HG02970 (cell line): ENCODE measurements at regions not wholly inside any gene's neighbourhood (a gene's known extent, or its start where the extent isn't known, plus 50 kb on each side); places are given as distances from the start of the nearest gene placed in this dataset.

Experiments used
- ATAC-seq: cut with Tn5 transposase; IDR thresholded peaks from one replicate; pipeline ENCODE4 v1.9.1; 2021; ENCODE audit warnings: mild to moderate bottlenecking, moderate library complexity, moderate number of reproducible peaks; ENCODE audit not compliant: unreplicated experiment, low FRiP score

DNA sequence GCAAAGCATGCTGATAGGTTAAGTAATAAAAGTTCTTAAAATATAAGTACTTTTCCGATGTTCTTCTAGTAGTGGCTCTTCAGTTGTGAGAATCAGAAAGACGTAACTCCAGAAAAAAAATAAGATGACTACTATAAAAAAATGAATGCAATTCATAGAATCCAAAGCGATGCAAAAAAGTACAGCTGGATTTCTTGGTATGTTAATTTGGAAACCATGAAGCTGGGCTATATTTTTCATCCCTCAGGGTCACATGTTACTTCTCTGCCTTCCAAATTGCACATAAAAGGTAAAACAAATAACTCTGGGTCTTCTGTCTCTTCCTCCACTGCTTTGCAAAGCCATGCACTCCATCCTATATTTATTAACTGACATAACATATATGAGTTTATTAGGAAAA lies 843.9 kb upstream of the DPPA4 start:
- ATAC-seq = no peak

- ATAC-seq = no peak
Observed at GRCh38 chr3:110184536-110184935, 847.2 kb upstream of the DPPA4 start.

DNA sequence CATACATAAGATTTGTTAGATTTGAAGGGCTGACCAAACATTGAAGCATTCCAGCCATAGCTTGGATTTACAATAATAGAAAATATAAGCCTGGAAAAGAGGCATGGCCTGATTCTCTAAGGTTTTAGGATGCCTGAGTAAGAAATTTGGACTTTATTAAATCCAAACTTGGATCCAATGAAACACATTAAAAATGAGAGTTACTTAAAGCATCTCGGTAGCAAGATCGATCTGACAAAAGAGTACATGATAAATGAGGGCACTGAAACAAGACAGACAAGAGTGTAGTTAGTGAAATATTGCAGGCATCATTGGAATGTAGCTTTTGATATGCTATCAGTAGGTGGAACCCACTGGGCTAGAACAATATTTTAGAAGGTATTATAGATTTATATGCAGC lies 855.7 kb upstream of the DPPA4 start:
- no peak for ATAC-seq

GRCh38 chr3:110198717-110199587 lies 861.6 kb upstream of the DPPA4 start:
- no peak for ATAC-seq

- ATAC-seq = no peak
Observed at GRCh38 chr3:110199588-110199943, 862.2 kb upstream of the DPPA4 start.

DNA sequence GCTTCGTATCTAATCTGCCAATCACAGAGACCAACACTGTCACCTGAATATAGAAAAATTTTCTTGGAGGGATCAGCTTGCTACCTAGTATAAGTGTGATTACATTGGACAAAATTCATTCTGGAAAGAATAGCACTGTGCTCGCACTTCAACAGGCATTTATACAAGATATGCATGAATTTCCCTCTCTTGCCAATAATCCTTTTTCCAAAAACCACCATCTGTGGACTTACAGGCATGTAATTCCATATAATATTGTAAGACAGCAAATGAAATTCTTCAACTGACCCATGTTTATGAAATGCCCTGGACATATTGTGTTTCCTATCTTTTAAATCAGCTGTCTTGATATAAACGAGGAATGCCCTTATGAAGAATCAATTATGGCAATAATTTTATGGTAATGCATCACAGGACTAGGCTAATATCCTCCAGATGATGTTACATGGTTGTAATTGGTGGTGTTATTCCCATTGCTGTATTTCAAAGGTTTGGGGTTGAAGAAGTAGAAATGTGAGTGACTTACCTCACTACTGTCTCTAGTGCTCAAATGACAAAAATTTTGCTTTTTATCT lies 861.4 kb upstream of the NECTIN3 start:
- no peak for ATAC-seq

- no peak for ATAC-seq
Observed at GRCh38 chr3:110226645-110227044, 845.0 kb upstream of the NECTIN3 start.

DNA sequence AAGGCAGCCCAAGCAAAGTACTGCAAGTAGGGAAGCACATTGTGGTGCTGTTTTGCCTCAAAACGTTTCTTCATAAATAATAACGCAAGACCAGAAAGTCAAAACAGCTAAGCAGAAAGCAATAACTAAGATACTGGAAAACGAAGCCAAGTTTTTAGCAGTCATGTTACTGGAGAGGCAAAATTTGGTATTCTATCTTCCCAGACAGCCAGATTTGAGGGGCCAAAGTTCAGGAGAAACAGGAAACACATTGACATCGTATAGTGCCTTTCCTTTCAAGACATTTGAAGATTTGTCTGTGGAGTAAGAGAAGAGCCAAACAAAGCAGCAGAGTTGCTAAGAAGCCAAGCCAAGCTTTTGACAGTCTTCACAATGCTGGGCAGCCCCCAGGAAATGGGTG lies 843.6 kb upstream of the NECTIN3 start:
- no peak for ATAC-seq

- no peak for ATAC-seq
Observed at GRCh38 chr3:110234831-110235230, 836.8 kb upstream of the NECTIN3 start.

- ATAC-seq = no peak
Observed at GRCh38 chr3:110236976-110237610, 834.5 kb upstream of the NECTIN3 start.

GRCh38 chr3:110243081-110243480 lies 828.5 kb upstream of the NECTIN3 start:
- ATAC-seq = no peak

GRCh38 chr3:110246796-110247376 lies 824.7 kb upstream of the NECTIN3 start:
- ATAC-seq = no peak

GRCh38 chr3:110248666-110249065 lies 823.0 kb upstream of the NECTIN3 start:
- no peak for ATAC-seq

- ATAC-seq = no peak
Observed at GRCh38 chr3:110253794-110254193, 817.8 kb upstream of the NECTIN3 start.

DNA sequence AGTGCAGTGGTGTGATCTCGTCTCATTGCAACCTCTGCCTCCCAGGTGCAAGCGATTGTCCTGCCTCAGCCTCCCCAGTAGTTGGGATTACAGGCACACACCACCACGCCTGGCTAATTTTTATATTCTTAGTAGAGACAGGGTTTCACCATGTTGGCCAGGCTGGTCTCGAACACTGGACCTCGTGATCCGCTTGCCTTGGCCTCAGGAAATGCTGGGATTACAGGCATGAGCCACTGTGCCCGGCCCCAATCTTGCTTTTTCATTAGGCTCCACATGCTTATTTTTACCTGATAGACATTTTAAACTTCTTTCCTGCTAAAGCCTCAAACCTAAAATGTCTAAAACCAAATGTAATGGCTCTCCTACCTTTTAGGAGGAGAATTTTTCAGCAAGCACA lies 817.0 kb upstream of the NECTIN3 start:
- ATAC-seq = no peak

- ATAC-seq = no peak
Observed at GRCh38 chr3:110261141-110261540, 810.5 kb upstream of the NECTIN3 start.

DNA sequence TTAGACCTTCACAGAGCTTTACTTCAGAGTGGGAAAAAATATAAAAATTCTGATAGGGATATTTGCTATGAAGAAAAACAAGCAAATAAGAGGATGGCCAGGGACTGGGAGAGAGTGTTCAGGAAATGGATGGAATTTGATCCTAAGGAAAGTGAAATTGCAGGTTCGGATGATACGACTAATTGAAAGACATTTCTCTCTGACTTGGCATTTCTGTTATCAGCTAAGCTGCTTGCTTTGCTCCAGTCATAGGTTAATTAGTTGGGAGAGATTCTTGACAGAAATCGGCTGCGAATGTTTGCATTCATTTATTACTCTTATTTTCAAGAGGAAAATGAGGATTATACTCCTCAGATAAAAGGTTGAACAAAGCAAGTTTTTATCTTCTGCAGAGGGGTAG lies 808.7 kb upstream of the NECTIN3 start:
- ATAC-seq = no peak

DNA sequence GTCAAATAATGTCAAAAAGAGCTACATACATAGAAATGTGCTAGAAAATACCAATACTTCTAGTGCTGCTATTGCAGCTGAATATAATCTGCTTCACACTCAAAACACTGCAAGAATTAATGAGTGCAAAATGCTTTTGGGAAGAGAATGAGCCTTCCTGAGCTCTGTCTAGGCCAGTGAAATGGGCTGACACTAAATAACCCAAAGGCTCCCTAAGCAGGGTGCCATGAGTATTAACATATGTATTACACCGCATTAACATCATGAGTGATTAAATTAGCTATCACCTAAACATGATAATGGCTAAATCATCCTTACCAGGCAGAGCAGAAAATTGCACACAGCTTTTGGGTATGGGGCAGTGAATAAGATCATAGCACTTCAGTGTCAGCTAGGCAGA lies 806.3 kb upstream of the NECTIN3 start:
- ATAC-seq = no peak

- no peak for ATAC-seq
Observed at GRCh38 chr3:110267304-110267845, 804.2 kb upstream of the NECTIN3 start.

GRCh38 chr3:110272525-110272924 lies 799.1 kb upstream of the NECTIN3 start:
- ATAC-seq = no peak

DNA sequence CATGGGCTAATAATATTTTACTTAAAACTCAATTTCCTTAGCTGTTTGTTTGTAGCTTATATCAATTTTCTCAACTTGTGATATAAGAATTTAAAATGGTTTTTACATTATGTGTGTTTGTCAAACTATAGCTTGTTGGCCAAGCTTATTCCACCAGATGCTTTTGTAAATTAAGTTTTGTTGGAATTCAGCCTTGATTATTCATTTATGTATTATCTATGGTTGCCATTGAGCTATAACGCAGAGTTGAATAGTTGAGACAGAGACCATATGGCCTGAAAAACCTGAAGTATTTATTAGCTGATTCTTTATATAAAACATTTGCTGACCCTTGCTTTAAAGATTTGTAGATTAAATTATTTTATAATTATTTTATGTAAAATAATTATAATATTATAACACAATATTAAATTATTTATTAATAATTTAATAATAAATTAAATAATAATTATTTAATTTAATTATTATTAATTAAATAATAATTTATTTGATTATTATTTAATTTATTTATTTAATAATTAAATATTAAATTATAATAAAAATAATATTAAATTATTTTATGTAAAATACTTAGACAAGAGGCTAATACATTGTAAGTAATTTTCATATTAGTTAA lies 779.6 kb upstream of the NECTIN3 start:
- ATAC-seq = no peak
